CD1c-positive myeloid dendritic cell (primary cell): ENCODE measurements at regions not wholly inside any gene's neighbourhood (a gene's known extent, or its start where the extent isn't known, plus 50 kb on each side); places are given as distances from the start of the nearest gene placed in this dataset.
"Not testable (repeated sequence)": the region's sequence is repeated elsewhere in the genome, so short reads cannot be mapped to it uniquely, and the experiment has no call there.

ENCODE experiments used
- DNase-seq: peaks from one replicate; pipeline ENCODE4 v3.0.0-alpha.2; 2016; ENCODE audit errors: extremely low spot score

GRCh38 chr5:34436761-34437501 is 219.2 kb upstream of the RAI14 start:
- no peak for DNase-seq

GRCh38 chr5:34439601-34440000 is 216.5 kb upstream of the RAI14 start:
- no peak for DNase-seq

GRCh38 chr5:34441767-34442166 is 214.4 kb upstream of the RAI14 start:
- not testable (repeated sequence) for DNase-seq

GRCh38 chr5:34447424-34447823 is 208.7 kb upstream of the RAI14 start:
- no peak for DNase-seq

GRCh38 chr5:34449639-34450038 is 206.5 kb upstream of the RAI14 start:
- no peak for DNase-seq

GRCh38 chr5:34450338-34450737 is 205.8 kb upstream of the RAI14 start:
- no peak for DNase-seq

GRCh38 chr5:34452170-34452828 is 203.8 kb upstream of the RAI14 start:
- no peak for DNase-seq

GRCh38 chr5:34455098-34455497 is 201.0 kb upstream of the RAI14 start:
- no peak for DNase-seq

- no peak for DNase-seq
Observed at GRCh38 chr5:34459908-34460307, 196.2 kb upstream of the RAI14 start.

GRCh38 chr5:34460496-34460895 is 195.6 kb upstream of the RAI14 start:
- DNase-seq: no peak

GRCh38 chr5:34464829-34465228 is 191.3 kb upstream of the RAI14 start:
- DNase-seq: no peak

GRCh38 chr5:34465301-34465700 is 190.8 kb upstream of the RAI14 start:
- DNase-seq: peak; percentile 65

- DNase-seq: not testable (repeated sequence)
Observed at GRCh38 chr5:34466519-34467388, 189.4 kb upstream of the RAI14 start.

- no peak for DNase-seq
Observed at GRCh38 chr5:34467436-34467835, 188.7 kb upstream of the RAI14 start.

- not testable (repeated sequence) for DNase-seq
Observed at GRCh38 chr5:34467984-34468383, 188.1 kb upstream of the RAI14 start.

GRCh38 chr5:34469971-34470370 is 186.2 kb upstream of the RAI14 start:
- DNase-seq: no peak

- DNase-seq: peak; percentile 64
Observed at GRCh38 chr5:34474573-34475021, 181.5 kb upstream of the RAI14 start.

- DNase-seq: no peak
Observed at GRCh38 chr5:34475249-34475966, 180.7 kb upstream of the RAI14 start.

- no peak for DNase-seq
Observed at GRCh38 chr5:34476941-34477565, 179.1 kb upstream of the RAI14 start.

GRCh38 chr5:34480810-34481528 is 175.2 kb upstream of the RAI14 start:
- no peak for DNase-seq
